Frontal cortex (tissue), 3 donors: ENCODE measurements at regions not wholly inside any gene's neighbourhood (a gene's known extent, or its start where the extent isn't known, plus 50 kb on each side); places are given as distances from the start of the nearest gene placed in this dataset.

Experiments used
- DNase-seq, 2 donors: peaks; one replicate each; pipeline ENCODE4 v3.0.0; 2012; ENCODE audit warnings: low spot score in 2 of 2
- FAIRE-seq: peaks from 2 replicates; lab custom pipeline; 2012; peaks lifted over from hg19 to GRCh38; lab: Jason Lieb, UNC
- donor health status: control.
- donor health status: control.
- donor health status: control.

- no peak for DNase-seq
- FAIRE-seq = no peak
Measured at GRCh38 chr12:24725616-24726015, 223.3 kb downstream of the BCAT1 start.

GRCh38 chr12:24724814-24725213 lies 224.1 kb downstream of the BCAT1 start:
- DNase-seq = no peak
- FAIRE-seq = no peak

- DNase-seq = no peak
- no peak for FAIRE-seq
Measured at GRCh38 chr12:24723759-24724158, 225.1 kb downstream of the BCAT1 start.

GRCh38 chr12:24721191-24721590 lies 227.7 kb downstream of the BCAT1 start:
- DNase-seq (no peak), FAIRE-seq (no peak)

- no peak for FAIRE-seq
- no peak for DNase-seq
Measured at GRCh38 chr12:24719293-24719721, 229.6 kb downstream of the BCAT1 start.

GRCh38 chr12:24718617-24719016 lies 230.3 kb downstream of the BCAT1 start:
- no peak for FAIRE-seq
- DNase-seq = no peak

GRCh38 chr12:24714237-24714636 lies 234.7 kb downstream of the BCAT1 start:
- FAIRE-seq (no peak), DNase-seq (no peak)

GRCh38 chr12:24711056-24712008 lies 237.6 kb downstream of the BCAT1 start:
- FAIRE-seq (no peak), DNase-seq (no peak)

- no peak for FAIRE-seq
Measured at GRCh38 chr12:24709216-24709615, 239.7 kb downstream of the BCAT1 start.

GRCh38 chr12:24708718-24709117 lies 240.2 kb downstream of the BCAT1 start:
- FAIRE-seq = no peak

More at GRCh38 chr12:24709216-24709615, 239.7 kb downstream of the BCAT1 start:
- DNase-seq = no peak

GRCh38 chr12:24708043-24708442 lies 240.9 kb downstream of the BCAT1 start:
- FAIRE-seq = no peak
- no peak for DNase-seq

More at GRCh38 chr12:24708718-24709117, 240.2 kb downstream of the BCAT1 start:
- no peak for DNase-seq

- FAIRE-seq = no peak
Measured at GRCh38 chr12:24707334-24707733, 241.6 kb downstream of the BCAT1 start.

GRCh38 chr12:24705741-24706358 lies 243.1 kb downstream of the BCAT1 start:
- no peak for FAIRE-seq

More at GRCh38 chr12:24707334-24707733, 241.6 kb downstream of the BCAT1 start:
- no peak for DNase-seq

GRCh38 chr12:24705216-24705615 lies 243.7 kb downstream of the BCAT1 start:
- no peak for FAIRE-seq

More at GRCh38 chr12:24705741-24706358, 243.1 kb downstream of the BCAT1 start:
- no peak for DNase-seq

GRCh38 chr12:24701343-24701742 lies 247.6 kb downstream of the BCAT1 start:
- DNase-seq = no peak
- no peak for FAIRE-seq

More at GRCh38 chr12:24705216-24705615, 243.7 kb downstream of the BCAT1 start:
- DNase-seq = no peak

GRCh38 chr12:24698972-24699371 lies 249.9 kb downstream of the BCAT1 start:
- FAIRE-seq = no peak

GRCh38 chr12:24697769-24698168 lies 251.1 kb downstream of the BCAT1 start:
- DNase-seq = no peak
- no peak for FAIRE-seq

More at GRCh38 chr12:24698972-24699371, 249.9 kb downstream of the BCAT1 start:
- DNase-seq = no peak

- DNase-seq (no peak), FAIRE-seq (no peak)
Measured at GRCh38 chr12:24697295-24697694, 251.6 kb downstream of the BCAT1 start.

- no peak for FAIRE-seq
Measured at GRCh38 chr12:24696800-24697199, 252.1 kb downstream of the BCAT1 start.

GRCh38 chr12:24695657-24696329 lies 253.1 kb downstream of the BCAT1 start:
- DNase-seq (no peak), FAIRE-seq (no peak)

More at GRCh38 chr12:24696800-24697199, 252.1 kb downstream of the BCAT1 start:
- no peak for DNase-seq
